ENCODE measurements at regions not wholly inside any gene's neighbourhood (a gene's known extent, or its start where the extent isn't known, plus 50 kb on each side); places are given as distances from the start of the nearest gene placed in this dataset.

DNA sequence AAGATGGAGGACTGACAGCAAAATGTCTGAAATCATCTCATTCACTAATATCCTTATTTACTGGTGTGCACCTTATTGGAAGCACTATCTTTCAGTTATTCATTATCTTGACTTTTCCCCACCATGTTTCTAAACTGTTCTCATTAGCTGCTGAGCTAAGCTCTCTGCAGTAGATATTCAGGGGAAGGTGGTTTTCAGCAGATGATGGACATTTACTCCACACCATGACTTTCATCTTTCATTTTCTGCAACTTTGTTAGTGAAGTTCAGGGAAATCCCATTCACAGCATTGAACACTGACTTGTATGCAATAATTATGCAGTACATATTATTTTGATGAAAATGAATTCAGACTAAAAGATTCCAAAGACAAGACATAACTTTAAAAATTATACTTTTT lies 373.6 kb upstream of the FLRT2 start:
- no peaks in the 10 kb centered on the region for H4K20me1 ChIP-seq (ENCODE audit: insufficient read depth, poor library complexity, severe bottlenecking)
- no peaks in the 10 kb centered on the region for H3K79me2 ChIP-seq
- TF ChIP-seq, protein P1, sequence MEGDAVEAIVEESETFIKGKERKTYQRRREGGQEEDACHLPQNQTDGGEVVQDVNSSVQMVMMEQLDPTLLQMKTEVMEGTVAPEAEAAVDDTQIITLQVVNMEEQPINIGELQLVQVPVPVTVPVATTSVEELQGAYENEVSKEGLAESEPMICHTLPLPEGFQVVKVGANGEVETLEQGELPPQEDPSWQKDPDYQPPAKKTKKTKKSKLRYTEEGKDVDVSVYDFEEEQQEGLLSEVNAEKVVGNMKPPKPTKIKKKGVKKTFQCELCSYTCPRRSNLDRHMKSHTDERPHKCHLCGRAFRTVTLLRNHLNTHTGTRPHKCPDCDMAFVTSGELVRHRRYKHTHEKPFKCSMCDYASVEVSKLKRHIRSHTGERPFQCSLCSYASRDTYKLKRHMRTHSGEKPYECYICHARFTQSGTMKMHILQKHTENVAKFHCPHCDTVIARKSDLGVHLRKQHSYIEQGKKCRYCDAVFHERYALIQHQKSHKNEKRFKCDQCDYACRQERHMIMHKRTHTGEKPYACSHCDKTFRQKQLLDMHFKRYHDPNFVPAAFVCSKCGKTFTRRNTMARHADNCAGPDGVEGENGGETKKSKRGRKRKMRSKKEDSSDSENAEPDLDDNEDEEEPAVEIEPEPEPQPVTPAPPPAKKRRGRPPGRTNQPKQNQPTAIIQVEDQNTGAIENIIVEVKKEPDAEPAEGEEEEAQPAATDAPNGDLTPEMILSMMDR (IDR thresholded peaks at IDR 0.05; ENCODE audit: poor library complexity), result no peak
- no peak for TF ChIP-seq EZH2phosphoT487 (IDR thresholded peaks at IDR 0.05; ENCODE audit: low read depth, severe bottlenecking, unreplicated experiment)
- no peak for TF ChIP-seq EZH2 (IDR thresholded peaks at IDR 0.05; ENCODE audit: borderline replicate concordance)
- no peaks in the 10 kb centered on the region for H3K4me1 ChIP-seq (ENCODE audit: insufficient read depth)
- no peak overlapping the region for H3K27ac ChIP-seq
- H3K27me3 ChIP-seq, result no peaks in the 10 kb centered on the region
- H3K4me2 ChIP-seq, result no peak overlapping the region
- no peaks in the 10 kb centered on the region for H3K9me3 ChIP-seq (ENCODE audit: low read depth)
- no peak overlapping the region for H2AFZ ChIP-seq
- no peak for DNase-seq (ENCODE audit: low spot score)
- no peaks in the 10 kb centered on the region for H3K36me3 ChIP-seq (replicated peaks; ENCODE audit: insufficient read depth, low read depth)
- no peak overlapping the region for H3K4me3 ChIP-seq
- no peaks in the 10 kb centered on the region for H3K9me2 ChIP-seq (replicated peaks; ENCODE audit: insufficient read depth)

DNA sequence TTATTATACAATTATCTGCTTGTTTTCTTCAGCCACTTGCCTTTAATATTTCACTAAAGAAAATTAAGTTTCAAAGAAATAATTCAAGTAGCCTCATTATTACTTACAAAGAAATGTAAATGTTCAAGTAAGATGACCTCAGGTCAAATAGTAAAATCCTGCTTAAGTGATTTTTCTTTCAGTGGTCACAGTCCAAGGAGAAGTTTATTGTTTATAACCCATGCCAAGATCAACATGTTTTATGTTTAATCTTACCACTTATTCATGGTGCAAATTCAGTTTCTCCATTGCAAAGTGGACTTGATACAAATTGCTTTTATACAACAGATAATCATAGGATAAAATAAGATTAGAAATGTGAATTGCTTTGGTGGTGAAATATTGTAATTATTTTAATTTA lies 370.2 kb upstream of the FLRT2 start:
- no peaks in the 10 kb centered on the region for H3K36me3 ChIP-seq (replicated peaks; ENCODE audit: insufficient read depth, low read depth)

DNA sequence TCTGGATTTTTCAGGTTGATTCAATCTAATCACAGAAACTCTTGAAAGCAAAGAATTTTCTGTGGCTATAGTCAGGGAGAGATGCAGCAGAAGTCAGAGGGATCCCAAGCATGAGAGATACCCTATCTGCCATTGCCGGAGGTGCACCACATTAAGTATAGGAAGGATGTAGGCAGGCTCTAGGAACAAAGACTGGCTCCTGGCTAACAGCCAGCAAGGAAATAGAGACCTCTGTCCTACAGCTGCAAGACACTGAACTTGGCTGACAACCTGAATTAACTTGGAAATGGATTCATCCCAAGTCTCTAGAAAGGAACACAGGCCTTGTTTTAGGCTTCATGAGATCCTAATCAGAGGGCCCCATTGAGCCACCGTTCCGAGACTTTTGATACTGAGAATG lies 364.9 kb upstream of the FLRT2 start:
- DNase-seq (ENCODE audit: low spot score), result no peak
- no peaks in the 10 kb centered on the region for H4K20me1 ChIP-seq (ENCODE audit: insufficient read depth, poor library complexity, severe bottlenecking)
- 75% methylated on average over 3 of the region's 3 CpGs for WGBS (ENCODE audit: low lambda C conversion rate, missing lambda C conversion rate)
- H3K9me3 ChIP-seq (ENCODE audit: low read depth), result no peaks in the 10 kb centered on the region
- no peaks in the 10 kb centered on the region for H3K9me2 ChIP-seq (replicated peaks; ENCODE audit: insufficient read depth)
- H3K27ac ChIP-seq, result no peak overlapping the region
- H3K36me3 ChIP-seq (replicated peaks; ENCODE audit: insufficient read depth, low read depth), result no peaks in the 10 kb centered on the region
- no peaks in the 10 kb centered on the region for H3K4me1 ChIP-seq (ENCODE audit: insufficient read depth)
- H3K4me2 ChIP-seq, result no peak overlapping the region
- H3K27me3 ChIP-seq, result no peaks in the 10 kb centered on the region
- H3K4me3 ChIP-seq, result no peak overlapping the region
- H3K79me2 ChIP-seq, result no peaks in the 10 kb centered on the region
- TF ChIP-seq, protein P1 (IDR thresholded peaks at IDR 0.05; ENCODE audit: poor library complexity), result no peak
- TF ChIP-seq EZH2 (IDR thresholded peaks at IDR 0.05; ENCODE audit: borderline replicate concordance) (no peak), EZH2phosphoT487 (IDR thresholded peaks at IDR 0.05; ENCODE audit: low read depth, severe bottlenecking, unreplicated experiment) (no peak)
- H2AFZ ChIP-seq, result no peak overlapping the region

More for the DNA sequence above, 370.2 kb upstream of the FLRT2 start:
- H3K4me1 ChIP-seq (ENCODE audit: insufficient read depth), result no peaks in the 10 kb centered on the region
- H4K20me1 ChIP-seq (ENCODE audit: insufficient read depth, poor library complexity, severe bottlenecking), result no peaks in the 10 kb centered on the region
- no peak overlapping the region for H3K4me3 ChIP-seq
- no peak overlapping the region for H3K4me2 ChIP-seq
- TF ChIP-seq EZH2phosphoT487 (IDR thresholded peaks at IDR 0.05; ENCODE audit: low read depth, severe bottlenecking, unreplicated experiment) (no peak), EZH2 (IDR thresholded peaks at IDR 0.05; ENCODE audit: borderline replicate concordance) (no peak)
- TF ChIP-seq, protein P1 (IDR thresholded peaks at IDR 0.05; ENCODE audit: poor library complexity), result no peak
- H3K79me2 ChIP-seq, result no peaks in the 10 kb centered on the region
- H3K9me2 ChIP-seq (replicated peaks; ENCODE audit: insufficient read depth), result no peaks in the 10 kb centered on the region
- no peaks in the 10 kb centered on the region for H3K9me3 ChIP-seq (ENCODE audit: low read depth)
- no peak for DNase-seq (ENCODE audit: low spot score)
- no peak overlapping the region for H3K27ac ChIP-seq
- no peak overlapping the region for H2AFZ ChIP-seq
- H3K27me3 ChIP-seq, result no peaks in the 10 kb centered on the region

DNA sequence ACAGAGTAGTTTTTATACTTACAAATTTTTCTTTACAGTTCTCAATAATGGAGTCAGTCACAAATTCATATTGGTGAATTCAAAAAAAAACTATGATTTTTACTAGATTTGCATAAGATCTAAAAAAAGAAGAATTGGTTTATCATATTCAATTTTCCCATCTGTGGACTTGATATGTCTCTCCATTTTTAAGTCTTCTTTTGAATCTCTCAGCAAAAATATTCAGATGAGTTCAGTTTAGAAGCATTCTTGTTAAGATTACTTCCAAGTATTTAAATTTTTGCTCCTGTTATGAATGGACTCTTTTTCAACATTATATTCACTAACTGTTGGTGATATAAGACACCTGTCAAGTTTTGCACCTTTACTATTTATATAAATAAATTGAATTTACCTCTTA lies 360.6 kb upstream of the FLRT2 start:
- Histone ChIP-seq H2AFZ (no peak overlapping the region), H3K79me2 (no peaks in the 10 kb centered on the region), H3K36me3 (replicated peaks; ENCODE audit: insufficient read depth, low read depth) (no peaks in the 10 kb centered on the region), H3K9me3 (ENCODE audit: low read depth) (no peaks in the 10 kb centered on the region), H3K4me3 (no peak overlapping the region), H3K9me2 (replicated peaks; ENCODE audit: insufficient read depth) (no peaks in the 10 kb centered on the region), H3K4me1 (ENCODE audit: insufficient read depth) (no peaks in the 10 kb centered on the region), H3K27me3 (no peaks in the 10 kb centered on the region), H3K27ac (no peak overlapping the region), H4K20me1 (ENCODE audit: insufficient read depth, poor library complexity, severe bottlenecking) (no peaks in the 10 kb centered on the region), H3K4me2 (no peak overlapping the region)
- TF ChIP-seq, protein P1 (IDR thresholded peaks at IDR 0.05; ENCODE audit: poor library complexity), result no peak
- TF ChIP-seq EZH2phosphoT487 (IDR thresholded peaks at IDR 0.05; ENCODE audit: low read depth, severe bottlenecking, unreplicated experiment) (no peak), EZH2 (IDR thresholded peaks at IDR 0.05; ENCODE audit: borderline replicate concordance) (no peak)
- DNase-seq (ENCODE audit: low spot score), result no peak
